Mammary epithelial cell (primary cell): ENCODE measurements at regions not wholly inside any gene's neighbourhood (a gene's known extent, or its start where the extent isn't known, plus 50 kb on each side); places are given as distances from the start of the nearest gene placed in this dataset.

Experiments used
- CTCF ChIP-seq, 2 donors: IDR thresholded peaks in 1 of 2; conservative IDR thresholded peaks in 1 of 2; 2 replicates each; pipeline ENCODE4 v1.5.1; 2011 to 2012; ENCODE audit warnings: inconsistent platforms in 2 of 2, low read length in 2 of 2, mild to moderate bottlenecking in 2 of 2, control low read depth in 1 of 2, low read depth in 1 of 2; ENCODE audit not compliant: insufficient read depth in 1 of 2; ENCODE audit errors: extremely low read depth in 1 of 2
- EZH2 ChIP-seq: IDR thresholded peaks from 2 replicates; pipeline ENCODE4 v1.6.1; 2012; ENCODE audit warnings: low read length, inconsistent platforms, borderline replicate concordance

GRCh38 chr5:97834561-97834960, 651.5 kb upstream of the RIOK2 start:
- TF ChIP-seq EZH2 (no peak), CTCF (conservative IDR thresholded peaks at IDR 0.05 in 1 of 2, IDR thresholded peaks at IDR 0.05 in 1 of 2; ENCODE audit: extremely low read depth in 1 of 2, insufficient read depth in 1 of 2, low read depth in 1 of 2, low read length in 2 of 2) (no peak)
